ENCODE measurements at regions not wholly inside any gene's neighbourhood (a gene's known extent, or its start where the extent isn't known, plus 50 kb on each side); places are given as distances from the start of the nearest gene placed in this dataset.
"Not testable (repeated sequence)": the region's sequence is repeated elsewhere in the genome, so short reads cannot be mapped to it uniquely, and the experiment has no call there.

DNA sequence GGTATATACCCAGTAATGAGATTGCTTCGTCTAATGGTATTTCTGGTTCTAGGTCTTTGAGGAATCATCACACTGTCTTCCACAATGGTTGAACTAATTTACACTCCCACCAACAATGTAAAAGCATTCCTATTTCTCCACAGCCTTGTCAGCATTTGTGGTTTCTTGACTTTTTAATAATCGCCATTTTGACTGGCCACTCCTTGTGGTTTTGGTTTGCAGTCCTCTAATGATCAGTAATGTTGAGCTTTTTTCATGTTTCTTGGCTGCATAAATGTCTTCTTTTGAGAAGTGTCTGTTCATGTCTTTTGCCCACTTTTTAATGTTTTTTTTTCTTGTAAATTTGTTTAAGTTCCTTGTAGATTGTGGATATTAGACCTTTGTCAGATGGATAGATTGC lies 70.9 kb upstream of the SLIT3 start:
- TF ChIP-seq, protein P1, sequence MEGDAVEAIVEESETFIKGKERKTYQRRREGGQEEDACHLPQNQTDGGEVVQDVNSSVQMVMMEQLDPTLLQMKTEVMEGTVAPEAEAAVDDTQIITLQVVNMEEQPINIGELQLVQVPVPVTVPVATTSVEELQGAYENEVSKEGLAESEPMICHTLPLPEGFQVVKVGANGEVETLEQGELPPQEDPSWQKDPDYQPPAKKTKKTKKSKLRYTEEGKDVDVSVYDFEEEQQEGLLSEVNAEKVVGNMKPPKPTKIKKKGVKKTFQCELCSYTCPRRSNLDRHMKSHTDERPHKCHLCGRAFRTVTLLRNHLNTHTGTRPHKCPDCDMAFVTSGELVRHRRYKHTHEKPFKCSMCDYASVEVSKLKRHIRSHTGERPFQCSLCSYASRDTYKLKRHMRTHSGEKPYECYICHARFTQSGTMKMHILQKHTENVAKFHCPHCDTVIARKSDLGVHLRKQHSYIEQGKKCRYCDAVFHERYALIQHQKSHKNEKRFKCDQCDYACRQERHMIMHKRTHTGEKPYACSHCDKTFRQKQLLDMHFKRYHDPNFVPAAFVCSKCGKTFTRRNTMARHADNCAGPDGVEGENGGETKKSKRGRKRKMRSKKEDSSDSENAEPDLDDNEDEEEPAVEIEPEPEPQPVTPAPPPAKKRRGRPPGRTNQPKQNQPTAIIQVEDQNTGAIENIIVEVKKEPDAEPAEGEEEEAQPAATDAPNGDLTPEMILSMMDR (IDR thresholded peaks at IDR 0.05), result not testable (repeated sequence)
- not testable (repeated sequence) for TF ChIP-seq EZH2phosphoT487, EZH2 (IDR thresholded peaks at IDR 0.05)

Measured in neural progenitor cell (in vitro differentiated cells).